ENCODE measurements at regions not wholly inside any gene's neighbourhood (a gene's known extent, or its start where the extent isn't known, plus 50 kb on each side); places are given as distances from the start of the nearest gene placed in this dataset.

DNA sequence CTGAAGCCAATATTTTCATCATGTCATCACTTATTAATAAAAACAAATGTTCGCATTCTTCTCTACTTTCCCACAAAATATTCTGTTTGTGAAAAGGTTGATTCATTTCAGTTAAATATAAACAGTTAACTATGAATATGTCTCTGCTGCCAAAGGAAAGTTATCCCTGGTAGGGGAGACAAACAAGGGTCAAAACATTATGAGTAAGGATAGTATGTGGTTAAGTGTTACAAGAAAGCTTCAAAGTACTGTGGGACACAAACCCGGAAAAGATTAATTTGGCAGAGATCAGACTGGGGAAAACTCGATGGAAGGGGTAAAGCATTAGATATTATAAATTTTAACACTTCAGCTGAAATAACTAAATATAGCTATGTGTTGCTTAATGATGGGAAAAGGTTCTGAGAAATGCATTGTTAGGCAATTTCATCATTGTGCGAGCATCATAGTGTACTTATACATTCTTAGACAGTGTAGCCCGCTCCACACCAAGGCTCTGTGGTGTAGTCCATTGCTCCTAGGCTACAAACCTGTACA, 436.5 kb upstream of the TBL1XR1 start:
- TF ChIP-seq, protein P1, sequence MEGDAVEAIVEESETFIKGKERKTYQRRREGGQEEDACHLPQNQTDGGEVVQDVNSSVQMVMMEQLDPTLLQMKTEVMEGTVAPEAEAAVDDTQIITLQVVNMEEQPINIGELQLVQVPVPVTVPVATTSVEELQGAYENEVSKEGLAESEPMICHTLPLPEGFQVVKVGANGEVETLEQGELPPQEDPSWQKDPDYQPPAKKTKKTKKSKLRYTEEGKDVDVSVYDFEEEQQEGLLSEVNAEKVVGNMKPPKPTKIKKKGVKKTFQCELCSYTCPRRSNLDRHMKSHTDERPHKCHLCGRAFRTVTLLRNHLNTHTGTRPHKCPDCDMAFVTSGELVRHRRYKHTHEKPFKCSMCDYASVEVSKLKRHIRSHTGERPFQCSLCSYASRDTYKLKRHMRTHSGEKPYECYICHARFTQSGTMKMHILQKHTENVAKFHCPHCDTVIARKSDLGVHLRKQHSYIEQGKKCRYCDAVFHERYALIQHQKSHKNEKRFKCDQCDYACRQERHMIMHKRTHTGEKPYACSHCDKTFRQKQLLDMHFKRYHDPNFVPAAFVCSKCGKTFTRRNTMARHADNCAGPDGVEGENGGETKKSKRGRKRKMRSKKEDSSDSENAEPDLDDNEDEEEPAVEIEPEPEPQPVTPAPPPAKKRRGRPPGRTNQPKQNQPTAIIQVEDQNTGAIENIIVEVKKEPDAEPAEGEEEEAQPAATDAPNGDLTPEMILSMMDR (IDR thresholded peaks at IDR 0.05): no peak

GRCh38 chr3:177640319-177640965, 443.2 kb upstream of the TBL1XR1 start:
- TF ChIP-seq, protein P1 (IDR thresholded peaks at IDR 0.05): no peak

DNA sequence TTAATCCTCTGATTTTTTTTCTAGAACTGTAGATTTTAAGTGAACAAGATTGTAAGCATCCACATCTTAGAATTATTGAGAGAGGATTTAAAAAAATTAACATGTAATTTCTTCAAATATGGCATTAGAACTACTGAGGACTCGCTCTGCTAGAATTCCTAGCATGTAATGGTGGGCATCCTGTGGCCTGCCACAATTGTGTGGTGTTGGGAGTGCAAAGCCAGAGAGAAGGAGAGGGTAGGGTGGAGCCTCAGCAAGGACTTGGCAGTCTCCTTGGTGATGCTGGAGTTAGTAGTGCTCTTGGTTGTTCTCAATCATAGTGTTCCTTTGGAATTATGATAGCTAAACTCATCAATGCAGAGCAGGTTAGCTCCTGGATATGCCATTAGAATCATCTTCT, 443.9 kb upstream of the TBL1XR1 start:
- TF ChIP-seq, protein P1 (IDR thresholded peaks at IDR 0.05): no peak

DNA sequence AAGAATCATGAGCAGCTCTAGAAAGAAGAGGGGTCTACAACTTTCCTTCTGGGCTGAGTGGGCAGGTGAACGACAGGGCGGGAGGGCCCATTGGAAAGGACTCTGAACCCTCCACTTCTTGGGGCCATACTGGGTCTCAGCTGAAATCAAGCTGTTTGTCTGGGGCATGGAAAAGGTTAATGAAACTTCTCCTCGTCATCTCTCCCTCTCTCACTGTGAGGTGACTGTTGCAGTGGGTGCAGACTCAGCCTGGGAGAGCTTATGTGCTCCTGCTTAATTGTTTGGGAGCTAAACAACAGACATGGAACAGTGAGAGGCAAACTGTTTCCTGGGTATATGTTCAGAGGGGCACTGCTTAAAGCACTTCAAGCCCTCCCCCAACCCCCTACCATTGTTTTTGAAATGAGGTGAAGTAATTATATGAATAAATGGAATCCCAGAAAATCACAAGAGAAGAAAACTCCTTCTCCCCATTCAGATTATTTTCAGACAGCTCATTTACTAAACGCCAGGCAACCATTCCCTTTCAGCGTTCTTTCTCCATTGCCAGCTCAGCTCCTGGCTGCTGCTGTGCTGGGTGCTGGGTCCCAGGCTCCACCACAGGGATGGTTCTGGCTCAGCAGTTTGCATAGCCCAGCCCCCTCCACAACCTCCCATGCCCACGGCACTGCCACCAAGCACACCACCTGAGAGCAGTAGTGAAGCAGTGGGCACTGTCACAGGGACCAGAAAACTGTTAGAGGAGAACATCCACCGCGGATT, 444.9 kb upstream of the TBL1XR1 start:
- TF ChIP-seq, protein P1 (IDR thresholded peaks at IDR 0.05): no peak

- TF ChIP-seq, protein P1 (IDR thresholded peaks at IDR 0.05): no peak
These were observed 445.5 kb upstream of the TBL1XR1 start for GRCh38 chr3:177642804-177643125.

DNA sequence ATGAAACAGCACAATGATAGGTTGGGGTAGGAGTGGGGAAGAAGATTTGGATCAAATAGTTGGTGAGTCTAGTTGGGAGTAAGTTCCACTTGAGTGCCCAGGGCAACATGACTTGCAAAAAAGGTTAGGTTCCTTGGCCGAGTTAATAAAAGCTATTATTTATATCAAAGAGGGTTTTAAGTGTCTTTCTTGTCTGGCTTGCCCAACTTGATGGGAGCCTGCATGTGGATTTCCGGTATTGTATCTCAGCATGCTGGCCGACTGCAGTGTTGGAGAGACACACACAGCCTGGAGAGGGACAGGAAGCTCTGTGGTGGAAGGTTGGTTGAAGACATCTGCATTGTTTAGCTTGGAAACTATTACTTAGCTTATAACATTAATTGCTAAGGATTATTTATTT, 449.5 kb upstream of the TBL1XR1 start:
- TF ChIP-seq, protein P1 (IDR thresholded peaks at IDR 0.05): no peak

DNA sequence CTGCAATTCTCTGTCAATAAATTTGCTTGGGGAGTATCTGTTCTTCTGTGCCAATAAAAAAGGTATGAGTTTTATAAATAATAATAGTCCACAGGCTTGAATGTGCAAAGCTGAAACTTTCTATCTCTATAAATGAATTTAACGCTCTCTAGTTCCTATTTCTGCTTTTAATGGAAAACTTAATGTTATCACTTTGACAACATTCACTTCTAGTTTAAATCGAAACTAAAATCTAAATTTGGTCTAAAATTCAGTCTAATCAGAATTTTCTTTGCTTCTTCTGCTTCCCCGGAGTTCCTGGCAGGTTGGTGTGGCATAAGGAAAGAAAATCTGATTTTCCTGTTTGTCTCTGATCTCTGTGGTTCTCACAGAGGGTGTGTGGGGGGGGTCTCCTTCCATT, 450.1 kb upstream of the TBL1XR1 start:
- TF ChIP-seq, protein P1 (IDR thresholded peaks at IDR 0.05): no peak

Data from LNCAP (cell line).